ENCODE measurements at regions not wholly inside any gene's neighbourhood (a gene's known extent, or its start where the extent isn't known, plus 50 kb on each side); places are given as distances from the start of the nearest gene placed in this dataset.

GRCh38 chr2:192578780-192579179 lies 384.0 kb upstream of the TMEFF2 start:
- TF ChIP-seq, protein P1, sequence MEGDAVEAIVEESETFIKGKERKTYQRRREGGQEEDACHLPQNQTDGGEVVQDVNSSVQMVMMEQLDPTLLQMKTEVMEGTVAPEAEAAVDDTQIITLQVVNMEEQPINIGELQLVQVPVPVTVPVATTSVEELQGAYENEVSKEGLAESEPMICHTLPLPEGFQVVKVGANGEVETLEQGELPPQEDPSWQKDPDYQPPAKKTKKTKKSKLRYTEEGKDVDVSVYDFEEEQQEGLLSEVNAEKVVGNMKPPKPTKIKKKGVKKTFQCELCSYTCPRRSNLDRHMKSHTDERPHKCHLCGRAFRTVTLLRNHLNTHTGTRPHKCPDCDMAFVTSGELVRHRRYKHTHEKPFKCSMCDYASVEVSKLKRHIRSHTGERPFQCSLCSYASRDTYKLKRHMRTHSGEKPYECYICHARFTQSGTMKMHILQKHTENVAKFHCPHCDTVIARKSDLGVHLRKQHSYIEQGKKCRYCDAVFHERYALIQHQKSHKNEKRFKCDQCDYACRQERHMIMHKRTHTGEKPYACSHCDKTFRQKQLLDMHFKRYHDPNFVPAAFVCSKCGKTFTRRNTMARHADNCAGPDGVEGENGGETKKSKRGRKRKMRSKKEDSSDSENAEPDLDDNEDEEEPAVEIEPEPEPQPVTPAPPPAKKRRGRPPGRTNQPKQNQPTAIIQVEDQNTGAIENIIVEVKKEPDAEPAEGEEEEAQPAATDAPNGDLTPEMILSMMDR (IDR thresholded peaks at IDR 0.05; ENCODE audit: low read depth, low read length) = no peak
- no peak for TF ChIP-seq EZH2phosphoT487 (IDR thresholded peaks at IDR 0.05; ENCODE audit: low read depth)
